GM23338 (cell line): ENCODE measurements at regions not wholly inside any gene's neighbourhood (a gene's known extent, or its start where the extent isn't known, plus 50 kb on each side); places are given as distances from the start of the nearest gene placed in this dataset.

Experiments
- CREB1 ChIP-seq: fragments of 250-450 bp; sonication (Bioruptor Pico); IDR thresholded peaks from 2 replicates; pipeline ENCODE4 v1.5.0; 2020; ENCODE audit warnings: low read depth, mild to moderate bottlenecking, moderate library complexity
- CTCF ChIP-seq, 2 experiments: fragments of 200-600 bp in 1 of 2; sonication (generic) in 1 of 2; conservative IDR thresholded peaks; 2 replicates each; pipeline versions ENCODE4 v1.5.1 to v1.6.1; 2016 to 2017; ENCODE audit warnings: antibody characterized with exemption in 2 of 2, low read depth in 2 of 2, mild to moderate bottlenecking in 2 of 2, moderate library complexity in 1 of 2
- EZH2 ChIP-seq: fragments of 200-600 bp; sonication (generic); IDR thresholded peaks from one replicate; pipeline ENCODE4 v1.8.0; 2017; ENCODE audit warnings: antibody characterized with exemption, mild to moderate bottlenecking, low read depth; ENCODE audit not compliant: unreplicated experiment
- EZH2phosphoT487 ChIP-seq: fragments of 200-600 bp; sonication (generic); IDR thresholded peaks from one replicate; pipeline ENCODE4 v1.8.1; 2018; ENCODE audit warnings: antibody characterized with exemption; ENCODE audit not compliant: unreplicated experiment
- JUNB ChIP-seq: IDR thresholded peaks from one replicate; pipeline ENCODE4 v1.6.1; 2016; ENCODE audit warnings: antibody characterized with exemption; ENCODE audit not compliant: unreplicated experiment
- POLR2AphosphoS5 ChIP-seq: IDR thresholded peaks from 2 replicates; pipeline ENCODE4 v1.6.1; 2016; ENCODE audit warnings: antibody characterized with exemption, low read depth
- REST ChIP-seq: IDR thresholded peaks from one replicate; pipeline ENCODE4 v1.6.1; 2018; ENCODE audit warnings: antibody characterized with exemption; ENCODE audit not compliant: unreplicated experiment
- ZNF331 ChIP-seq: fragments of 250-450 bp; sonication (Bioruptor Pico); IDR thresholded peaks from 2 replicates; pipeline ENCODE4 v1.5.0; 2020; ENCODE audit warnings: low read depth, mild to moderate bottlenecking, moderate library complexity

- TF ChIP-seq CTCF (conservative IDR thresholded peaks at IDR 0.05; ENCODE audit: low read depth in 2 of 2) (no peak), POLR2AphosphoS5 (no peak), CREB1 (no peak), EZH2 (no peak), ZNF331 (no peak), EZH2phosphoT487 (no peak), REST (no peak), JUNB (no peak)
Measured at GRCh38 chr13:69331245-69331644, 776.4 kb upstream of the ATXN8OS start.
